ENCODE measurements at regions not wholly inside any gene's neighbourhood (a gene's known extent, or its start where the extent isn't known, plus 50 kb on each side); places are given as distances from the start of the nearest gene placed in this dataset.
"Not testable (repeated sequence)": the region's sequence is repeated elsewhere in the genome, so short reads cannot be mapped to it uniquely, and the experiment has no call there.

DNA sequence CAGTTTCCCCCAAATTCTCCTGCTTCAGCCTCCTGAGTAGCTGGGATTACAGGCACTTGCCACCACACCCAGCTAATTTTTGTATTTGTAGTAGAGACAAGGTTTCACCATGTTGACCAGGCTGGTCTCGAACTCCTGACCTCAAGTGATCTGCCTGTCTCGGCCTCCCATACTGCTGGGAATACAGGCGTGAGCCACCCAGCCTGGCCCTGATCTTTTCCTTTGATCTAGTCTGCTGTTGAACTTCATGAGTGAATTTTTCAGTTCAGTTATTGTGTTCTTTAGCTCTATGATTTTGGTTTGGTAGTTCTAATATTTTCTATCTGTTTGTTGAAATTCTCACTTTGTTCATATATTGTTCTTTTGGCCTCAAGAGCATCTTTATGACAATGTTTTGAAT, 83.4 kb upstream of the RAP2C start:
- not testable (repeated sequence) for DNase-seq

GRCh38 chrX:132294776-132295495, 75.7 kb upstream of the RAP2C start:
- DNase-seq: no peak

DNA sequence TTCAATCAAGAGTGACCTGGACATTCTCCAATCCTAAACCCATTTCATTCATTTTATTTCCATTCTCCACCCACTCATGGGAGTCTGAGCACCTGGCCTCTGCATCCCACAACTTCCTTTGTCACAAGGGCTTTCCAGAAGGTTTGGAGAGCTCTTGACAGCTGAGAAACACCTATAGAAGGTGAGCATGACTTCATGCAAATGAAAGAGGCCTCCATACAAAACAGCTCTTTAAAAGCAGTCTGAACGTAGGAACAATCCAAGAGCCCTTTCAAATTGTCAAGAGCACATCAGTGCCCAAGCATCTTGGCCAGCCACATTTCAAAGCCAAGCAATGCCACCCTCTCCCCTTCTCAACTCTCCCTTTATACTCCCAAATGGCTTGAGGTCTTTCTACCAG, 74.9 kb upstream of the RAP2C start:
- DNase-seq: no peak

GRCh38 chrX:132292793-132293192, 73.5 kb upstream of the RAP2C start:
- peak; percentile 18 for DNase-seq

DNA sequence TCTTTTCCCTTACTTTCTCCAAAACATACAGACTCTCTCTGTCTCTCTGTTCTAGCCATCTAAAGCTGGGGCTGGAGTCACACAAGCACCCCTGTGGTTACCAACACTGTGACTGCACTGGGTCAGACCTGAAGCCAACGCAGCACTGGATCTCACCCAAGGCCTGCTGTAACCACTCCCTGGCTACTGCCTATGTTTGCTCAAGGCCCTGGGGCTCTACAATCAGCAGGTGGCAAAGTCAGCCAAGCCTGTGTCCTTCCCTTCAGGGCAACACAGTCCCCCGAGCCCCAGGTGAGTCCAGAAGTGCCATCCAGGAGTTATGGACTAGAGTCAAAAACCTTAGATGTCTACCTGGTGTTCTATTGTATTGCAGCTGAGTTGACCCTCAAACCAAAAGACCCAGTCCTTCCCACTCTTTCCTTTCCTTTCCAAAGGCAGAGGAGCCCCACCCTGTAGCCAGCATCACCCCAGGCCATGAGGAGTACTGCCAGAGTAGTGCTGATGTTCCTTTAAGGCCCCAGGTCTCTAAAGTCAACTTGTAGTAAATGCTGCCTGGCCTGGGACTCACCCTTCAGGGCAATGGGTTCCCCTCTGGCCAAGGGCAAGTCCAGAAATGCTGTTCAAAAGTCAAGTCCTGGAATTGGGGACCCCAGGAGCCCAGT, 58.8 kb upstream of the RAP2C start:
- no peak for DNase-seq

- DNase-seq: no peak
These were observed 53.6 kb upstream of the RAP2C start for GRCh38 chrX:132272826-132273225.

GRCh38 chrX:132271311-132271778, 52.1 kb upstream of the RAP2C start:
- no peak for DNase-seq

DNA sequence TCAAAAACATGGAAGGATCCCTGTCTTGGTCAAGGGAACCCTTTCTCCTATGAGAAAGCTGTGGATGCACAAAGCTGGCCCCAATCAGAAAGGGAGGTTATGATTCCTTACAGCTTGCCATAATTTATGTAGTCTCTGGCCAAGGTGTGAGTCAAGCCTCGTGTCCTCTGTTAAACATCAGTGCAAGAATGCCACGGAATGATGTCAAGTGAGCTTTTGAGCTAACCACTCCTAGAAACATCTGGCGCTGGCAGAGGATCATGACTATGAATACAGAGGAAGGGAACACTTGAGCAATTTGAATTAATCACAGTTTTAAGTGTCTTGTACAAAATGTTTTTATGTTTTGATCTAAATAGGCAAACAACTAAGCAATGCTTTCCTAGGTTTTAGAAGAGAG, 51.5 kb upstream of the RAP2C start:
- DNase-seq: no peak

DNA sequence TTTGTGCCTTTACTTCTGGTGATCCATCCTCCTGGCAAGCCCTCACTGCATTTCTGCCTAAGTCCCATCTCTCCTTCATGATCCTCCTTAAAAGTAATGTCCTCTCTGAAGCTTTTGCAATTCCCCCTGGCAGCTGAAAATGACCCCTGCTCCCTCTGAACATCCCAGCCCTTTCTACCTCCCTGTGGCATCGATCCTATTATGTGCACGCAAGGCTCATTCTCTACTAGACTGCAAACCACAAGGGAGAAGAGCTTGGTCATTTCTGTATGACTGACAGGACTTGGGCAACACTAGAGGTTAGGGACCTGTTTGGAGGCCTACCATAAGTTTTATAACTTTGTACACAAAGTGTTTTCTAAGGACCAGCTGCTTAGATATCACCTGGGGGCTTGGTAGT, 50.8 kb upstream of the RAP2C start:
- DNase-seq: no peak

Data from activated gamma-delta T cell treated with Interleukin-2 at 50 U/mL for 16 hours (primary cell).